Cardiac muscle cell (in vitro differentiated cells and primary cell): ENCODE measurements at regions not wholly inside any gene's neighbourhood (a gene's known extent, or its start where the extent isn't known, plus 50 kb on each side); places are given as distances from the start of the nearest gene placed in this dataset.
A peak's percentile ranks its signal among the peaks of the same experiment; 100 is the strongest.
"Not testable (repeated sequence)": the region's sequence is repeated elsewhere in the genome, so short reads cannot be mapped to it uniquely, and the experiment has no call there.

Experiments used
- DNase-seq, 2 donors: peaks; one replicate each; pipeline versions ENCODE4 v3.0.0 to v3.0.0-alpha.2; 2010 to 2017; ENCODE audit warnings: low read depth in 1 of 2, low spot score in 1 of 2
- H3K27ac ChIP-seq: fragments of 200-600 bp; sonication (generic); 2 replicates; pipeline ENCODE4 v1.5.1; 2016
- H3K27me3 ChIP-seq: fragments of 200-600 bp; sonication (generic); 2 replicates; pipeline ENCODE4 v1.6.0; 2016; ENCODE audit warnings: control low read depth
- H3K36me3 ChIP-seq: fragments of 200-600 bp; sonication (generic); 2 replicates; pipeline ENCODE4 v1.5.1; 2016; ENCODE audit warnings: control low read depth
- H3K4me1 ChIP-seq: fragments of 200-600 bp; sonication (generic); 2 replicates; pipeline ENCODE4 v1.8.1; 2017; ENCODE audit warnings: low read depth, mild to moderate bottlenecking, mixed run types
- H3K4me3 ChIP-seq: fragments of 200-600 bp; sonication (generic); 2 replicates; pipeline ENCODE4 v1.5.1; 2016; ENCODE audit warnings: mild to moderate bottlenecking
- H3K9me3 ChIP-seq: fragments of 200-600 bp; sonication (generic); 2 replicates; pipeline ENCODE4 v1.5.1; 2017; ENCODE audit warnings: low read depth, mild to moderate bottlenecking, control low read depth
- CTCF ChIP-seq: IDR thresholded peaks from 2 replicates; pipeline ENCODE4 v1.5.1; 2012; ENCODE audit warnings: low read depth, mild to moderate bottlenecking, low read length

- H3K27me3 ChIP-seq: no peaks in the 10 kb centered on the region
- H3K9me3 ChIP-seq: no peaks in the 10 kb centered on the region
- H3K4me1 ChIP-seq: no peaks in the 10 kb centered on the region
- no peak for DNase-seq
- H3K4me3 ChIP-seq: no peak overlapping the region
- H3K27ac ChIP-seq: no peak overlapping the region
- no peak for TF ChIP-seq CTCF
- H3K36me3 ChIP-seq: no peaks in the 10 kb centered on the region
These were observed 77.7 kb downstream of the TRIM43 start for GRCh38 chr2:95669441-95669991.

GRCh38 chr2:95670167-95670566 is 78.4 kb downstream of the TRIM43 start:
- Histone ChIP-seq H3K27ac (no peak overlapping the region), H3K27me3 (no peaks in the 10 kb centered on the region), H3K9me3 (no peaks in the 10 kb centered on the region), H3K4me1 (no peaks in the 10 kb centered on the region), H3K36me3 (no peaks in the 10 kb centered on the region), H3K4me3 (no peak overlapping the region)
- no peak for TF ChIP-seq CTCF
- DNase-seq: peak in 1 of 2 donors; percentile 38

GRCh38 chr2:95670686-95671085 is 78.9 kb downstream of the TRIM43 start:
- no peak overlapping the region for H3K27ac ChIP-seq
- H3K4me1 ChIP-seq: no peaks in the 10 kb centered on the region
- DNase-seq: no peak
- no peak overlapping the region for H3K4me3 ChIP-seq
- no peaks in the 10 kb centered on the region for H3K36me3 ChIP-seq
- no peaks in the 10 kb centered on the region for H3K27me3 ChIP-seq
- TF ChIP-seq CTCF: no peak
- no peaks in the 10 kb centered on the region for H3K9me3 ChIP-seq

- H3K9me3 ChIP-seq, H3K4me3 ChIP-seq, H3K4me1 ChIP-seq, DNase-seq, H3K27me3 ChIP-seq, H3K27ac ChIP-seq, H3K36me3 ChIP-seq: not testable (repeated sequence)
These were observed 79.4 kb downstream of the TRIM43 start for GRCh38 chr2:95671171-95671570.

GRCh38 chr2:95671992-95672391 is 80.2 kb downstream of the TRIM43 start:
- H3K27me3 ChIP-seq, H3K36me3 ChIP-seq, H3K9me3 ChIP-seq, H3K27ac ChIP-seq, H3K4me3 ChIP-seq, H3K4me1 ChIP-seq, DNase-seq: not testable (repeated sequence)

GRCh38 chr2:95672500-95672899 is 80.7 kb downstream of the TRIM43 start:
- not testable (repeated sequence) for H3K4me1 ChIP-seq, H3K27me3 ChIP-seq, H3K36me3 ChIP-seq, H3K4me3 ChIP-seq, H3K9me3 ChIP-seq, H3K27ac ChIP-seq, DNase-seq

- Histone ChIP-seq H3K36me3 (no peaks in the 10 kb centered on the region), H3K9me3 (no peaks in the 10 kb centered on the region), H3K4me3 (no peak overlapping the region), H3K27ac (no peak overlapping the region), H3K4me1 (no peaks in the 10 kb centered on the region), H3K27me3 (peaks cover 2% of the 10 kb centered on the region)
- DNase-seq: no peak
- no peak for TF ChIP-seq CTCF
These were observed 82.4 kb downstream of the TRIM43 start for GRCh38 chr2:95674186-95674585.

- not testable (repeated sequence) for H3K9me3 ChIP-seq
These were observed 84.8 kb downstream of the TRIM43 start for GRCh38 chr2:95676573-95676972.

More at GRCh38 chr2:95676573-95676972, 84.8 kb downstream of the TRIM43 start:
- not testable (repeated sequence) for H3K27me3 ChIP-seq, H3K27ac ChIP-seq, DNase-seq, H3K36me3 ChIP-seq, H3K4me1 ChIP-seq, H3K4me3 ChIP-seq
